Activated CD8-positive, alpha-beta T cell treated with anti-CD3 and anti-CD28 coated beads for 36 hours (primary cell): ENCODE measurements at regions not wholly inside any gene's neighbourhood (a gene's known extent, or its start where the extent isn't known, plus 50 kb on each side); places are given as distances from the start of the nearest gene placed in this dataset.

ENCODE experiments used
- ATAC-seq: fragments of 200-7000 bp; cut with Tn5 transposase; one replicate; pipeline ENCODE4 v1.10.0; 2021; ENCODE audit warnings: mild to moderate bottlenecking, moderate library complexity
- CTCF ChIA-PET: fragments of 350-600 bp; sonication (Branson Sonifier 250); formaldehyde crosslinking; loops from one replicate; lab custom pipeline; 2021; ENCODE audit warnings: antibody characterized with exemption; lab: Charles Lee
- POLR2A ChIA-PET: fragments of 350-600 bp; sonication (Branson Sonifier 250); formaldehyde crosslinking; loops from one replicate; lab custom pipeline; 2021; ENCODE audit warnings: antibody characterized with exemption; lab: Charles Lee
- DNase-seq: peaks from one replicate; pipeline ENCODE4 v3.0.0-alpha.2; 2020
- H3K27ac Mint-ChIP-seq: one replicate; pipeline ENCODE4 v1.8.0; 2021; ENCODE audit warnings: mild to moderate bottlenecking, mixed read lengths
- H3K27me3 Mint-ChIP-seq: one replicate; pipeline ENCODE4 v1.8.0; 2021; ENCODE audit warnings: mixed read lengths
- H3K36me3 Mint-ChIP-seq: one replicate; pipeline ENCODE4 v1.8.0; 2021; ENCODE audit warnings: low read depth, mixed read lengths
- H3K4me1 Mint-ChIP-seq: one replicate; pipeline ENCODE4 v1.8.0; 2021; ENCODE audit warnings: low read depth, mixed read lengths
- H3K4me3 Mint-ChIP-seq: one replicate; pipeline ENCODE4 v1.8.0; 2021; ENCODE audit warnings: mild to moderate bottlenecking, moderate library complexity, mixed read lengths
- H3K9me3 Mint-ChIP-seq: one replicate; pipeline ENCODE4 v1.8.0; 2021; ENCODE audit warnings: mixed read lengths
- CTCF ChIP-seq: fragments of 200-600 bp; IDR thresholded peaks from one replicate; pipeline ENCODE4 v1.8.0; 2022; ENCODE audit warnings: antibody characterized with exemption, mild to moderate bottlenecking
- intact Hi-C: fragments of 100-400 bp; cut with micrococcal nuclease; formaldehyde crosslinking; loops from one replicate; pipeline ENCODE4 v1.10.0; 2022

- no peaks in the 10 kb centered on the region for H3K9me3 Mint-ChIP-seq
- peaks cover 2% of the 10 kb centered on the region for H3K27me3 Mint-ChIP-seq
- no peak overlapping the region for H3K4me3 Mint-ChIP-seq
- DNase-seq, result no peak
- H3K27ac Mint-ChIP-seq, result no peak overlapping the region
- POLR2A ChIA-PET, result no interaction called here
- ATAC-seq, result no peak
- H3K36me3 Mint-ChIP-seq, result no peaks in the 10 kb centered on the region
- CTCF ChIA-PET, result no interaction called here
- H3K4me1 Mint-ChIP-seq, result no peaks in the 10 kb centered on the region
- TF ChIP-seq CTCF, result no peak
- intact Hi-C loops, result no loop called here
These were observed 105.6 kb upstream of the PLCB4 start for GRCh38 chr20:8963330-8963729.

DNA sequence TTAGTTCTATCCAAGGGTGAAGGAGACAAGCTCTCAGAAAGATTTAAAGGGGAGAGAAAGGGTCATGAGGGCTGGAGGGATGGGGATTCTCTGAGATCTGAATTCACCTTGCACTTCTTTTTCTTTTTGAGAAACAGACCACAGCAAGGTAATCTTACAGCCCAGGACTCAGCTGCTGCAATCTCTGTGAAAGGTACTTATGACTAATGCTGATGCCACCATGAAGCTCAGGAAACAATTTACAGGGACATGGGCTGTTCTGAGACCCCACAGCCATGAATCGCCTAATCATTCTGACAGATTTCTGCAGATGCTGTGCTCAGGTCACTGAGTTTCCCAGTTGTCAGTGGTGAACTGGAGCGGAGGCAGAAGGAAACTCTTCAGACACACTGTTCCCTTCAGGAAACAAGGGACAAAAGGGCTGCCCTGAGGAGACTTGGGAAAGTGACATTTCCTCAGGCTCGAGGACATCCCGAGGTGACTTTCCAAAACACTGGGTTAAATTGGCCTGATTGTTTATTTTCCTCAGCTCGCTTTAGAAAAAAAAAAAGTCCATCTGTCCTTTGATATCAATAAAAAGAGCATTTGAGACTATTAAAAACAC, 103.8 kb upstream of the PLCB4 start:
- intact Hi-C loops, result no loop called here
- Mint-ChIP-seq H3K36me3 (no peaks in the 10 kb centered on the region), H3K4me1 (no peaks in the 10 kb centered on the region), H3K27me3 (peaks cover 2% of the 10 kb centered on the region), H3K9me3 (no peaks in the 10 kb centered on the region), H3K4me3 (no peak overlapping the region), H3K27ac (no peak overlapping the region)
- CTCF ChIA-PET, result no interaction called here
- no peak for TF ChIP-seq CTCF
- POLR2A ChIA-PET, result no interaction called here
- no peak for ATAC-seq
- no peak for DNase-seq

GRCh38 chr20:8967641-8968245, 101.1 kb upstream of the PLCB4 start:
- H3K27me3 Mint-ChIP-seq, result peaks cover 2% of the 10 kb centered on the region
- ChIA-PET POLR2A (no interaction called here), CTCF (no interaction called here)
- H3K4me3 Mint-ChIP-seq, result no peak overlapping the region
- no peak for ATAC-seq
- no peaks in the 10 kb centered on the region for H3K9me3 Mint-ChIP-seq
- no peaks in the 10 kb centered on the region for H3K36me3 Mint-ChIP-seq
- intact Hi-C loops, result no loop called here
- H3K4me1 Mint-ChIP-seq, result no peaks in the 10 kb centered on the region
- no peak for DNase-seq
- H3K27ac Mint-ChIP-seq, result no peak overlapping the region
- no peak for TF ChIP-seq CTCF

DNA sequence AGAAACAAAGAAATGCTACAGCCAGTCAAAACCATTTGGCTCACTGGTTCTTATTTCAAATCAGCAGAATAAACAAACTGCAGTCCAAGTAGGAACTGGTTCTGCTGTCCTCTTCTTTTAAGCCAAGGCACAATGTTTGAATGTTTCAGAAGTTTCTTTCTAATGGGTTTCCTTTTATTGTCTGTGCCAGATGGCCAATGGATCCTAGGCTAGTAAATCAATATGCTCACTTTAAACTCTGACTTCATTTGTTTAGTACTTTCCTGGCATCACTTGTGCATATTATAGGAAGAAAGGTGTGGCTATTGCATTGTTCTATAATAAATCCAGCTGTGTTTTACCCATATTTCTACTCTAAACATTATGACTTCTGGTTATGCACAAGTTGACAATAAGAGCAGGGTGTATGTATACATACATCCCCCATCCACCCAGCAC, 99.7 kb upstream of the PLCB4 start:
- CTCF ChIA-PET, result no interaction called here

More for the DNA sequence above, 99.7 kb upstream of the PLCB4 start:
- H3K27me3 Mint-ChIP-seq, result no peaks in the 10 kb centered on the region
- intact Hi-C loops, result no loop called here
- no peak for DNase-seq
- H3K4me3 Mint-ChIP-seq, result no peak overlapping the region
- no peak for ATAC-seq
- no peaks in the 10 kb centered on the region for H3K4me1 Mint-ChIP-seq
- no peak for TF ChIP-seq CTCF
- no peaks in the 10 kb centered on the region for H3K36me3 Mint-ChIP-seq
- H3K27ac Mint-ChIP-seq, result no peak overlapping the region
- POLR2A ChIA-PET, result no interaction called here
- H3K9me3 Mint-ChIP-seq, result no peaks in the 10 kb centered on the region
